Amniotic epithelial cell (primary cell): ENCODE measurements at regions not wholly inside any gene's neighbourhood (a gene's known extent, or its start where the extent isn't known, plus 50 kb on each side); places are given as distances from the start of the nearest gene placed in this dataset.
"Not testable (repeated sequence)": the region's sequence is repeated elsewhere in the genome, so short reads cannot be mapped to it uniquely, and the experiment has no call there.

Experiments used
- DNase-seq: peaks from one replicate; pipeline ENCODE4 v3.0.0-alpha.2; 2010; ENCODE audit warnings: low read depth

GRCh38 chr4:157781361-157781760 is 391.5 kb downstream of the GASK1B start:
- DNase-seq, result no peak

- DNase-seq, result no peak
Measured at GRCh38 chr4:157779081-157779480, 393.7 kb downstream of the GASK1B start.

GRCh38 chr4:157776930-157777528 is 395.8 kb downstream of the GASK1B start:
- no peak for DNase-seq

- DNase-seq, result no peak
Measured at GRCh38 chr4:157775971-157776370, 396.9 kb downstream of the GASK1B start.

- DNase-seq, result no peak
Measured at GRCh38 chr4:157772907-157773306, 399.9 kb downstream of the GASK1B start.

GRCh38 chr4:157768419-157768818 is 404.4 kb downstream of the GASK1B start:
- no peak for DNase-seq

- DNase-seq, result no peak
Measured at GRCh38 chr4:157763490-157763889, 409.3 kb downstream of the GASK1B start.

GRCh38 chr4:157754410-157754809 is 418.4 kb downstream of the GASK1B start:
- DNase-seq, result no peak

- no peak for DNase-seq
Measured at GRCh38 chr4:157751631-157752030, 421.2 kb downstream of the GASK1B start.

- DNase-seq, result no peak
Measured at GRCh38 chr4:157741642-157742041, 431.2 kb downstream of the GASK1B start.

- DNase-seq, result no peak
Measured at GRCh38 chr4:157739242-157739641, 433.6 kb downstream of the GASK1B start.

- DNase-seq, result no peak
Measured at GRCh38 chr4:157728215-157728614, 444.6 kb downstream of the GASK1B start.

- no peak for DNase-seq
Measured at GRCh38 chr4:157727163-157727562, 445.7 kb downstream of the GASK1B start.

- DNase-seq, result no peak
Measured at GRCh38 chr4:157722146-157722545, 450.7 kb downstream of the GASK1B start.

GRCh38 chr4:157713342-157713741 is 459.5 kb downstream of the GASK1B start:
- no peak for DNase-seq

- no peak for DNase-seq
Measured at GRCh38 chr4:157706155-157706554, 466.7 kb downstream of the GASK1B start.

GRCh38 chr4:157702831-157703230 is 470.0 kb downstream of the GASK1B start:
- no peak for DNase-seq

GRCh38 chr4:157701695-157701994 is 471.2 kb downstream of the GASK1B start:
- DNase-seq, result no peak

GRCh38 chr4:157700898-157701694 is 471.7 kb downstream of the GASK1B start:
- no peak for DNase-seq

- DNase-seq, result no peak
Measured at GRCh38 chr4:157689476-157689875, 468.9 kb downstream of the GRIA2 start.

- DNase-seq, result no peak
Measured at GRCh38 chr4:157687971-157688370, 467.4 kb downstream of the GRIA2 start.

GRCh38 chr4:157679326-157679725 is 458.8 kb downstream of the GRIA2 start:
- DNase-seq, result not testable (repeated sequence)

GRCh38 chr4:157678478-157678877 is 457.9 kb downstream of the GRIA2 start:
- no peak for DNase-seq

GRCh38 chr4:157674699-157675098 is 454.2 kb downstream of the GRIA2 start:
- no peak for DNase-seq
